Erythroblast (primary cell): ENCODE measurements at regions not wholly inside any gene's neighbourhood (a gene's known extent, or its start where the extent isn't known, plus 50 kb on each side); places are given as distances from the start of the nearest gene placed in this dataset.

Source experiments
- GATA1 ChIP-seq: IDR thresholded peaks from 2 replicates; pipeline ENCODE4 v1.6.1; 2011; ENCODE audit warnings: low read depth, mild to moderate bottlenecking, control low read depth, low read length, moderate library complexity
- POLR2A ChIP-seq: IDR thresholded peaks from 2 replicates; pipeline ENCODE4 v1.6.1; 2011; ENCODE audit warnings: mild to moderate bottlenecking, low read length

DNA sequence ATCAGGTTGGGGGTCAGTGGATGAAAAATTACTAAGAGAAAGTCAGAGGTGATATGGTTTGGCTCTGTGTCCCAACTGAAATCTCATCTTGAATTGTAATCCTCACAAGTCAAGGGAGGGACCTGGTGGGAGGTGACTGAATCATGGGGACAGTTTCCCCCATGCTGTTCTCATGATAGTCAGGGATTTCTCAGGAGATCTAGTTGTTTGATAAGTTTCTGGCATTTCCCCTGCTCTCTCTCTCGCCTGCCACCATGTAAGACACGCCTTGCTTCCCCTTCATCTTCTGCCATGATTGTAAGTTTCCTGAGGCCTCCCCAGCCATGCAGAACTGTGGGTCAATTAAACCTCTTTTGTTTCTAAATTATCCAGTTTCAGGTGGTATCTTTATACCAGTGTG is 945.8 kb upstream of the CRIM1 start:
- TF ChIP-seq POLR2A (no peak), GATA1 (no peak)
